ENCODE measurements at regions not wholly inside any gene's neighbourhood (a gene's known extent, or its start where the extent isn't known, plus 50 kb on each side); places are given as distances from the start of the nearest gene placed in this dataset.

- Histone ChIP-seq H3K27ac (no peak overlapping the region), H3K27me3 (no peaks in the 10 kb centered on the region), H3K4me3 (no peak overlapping the region), H3K36me3 (no peaks in the 10 kb centered on the region), H3K9me3 (no peaks in the 10 kb centered on the region), H3K4me1 (peaks cover 0 to 6% (median 0%) of the 10 kb centered on the region in 4 donors)
- intact Hi-C loops (cut with DNase I): no loop called here
- peak; percentile 38 to 95 (median 83) for TF ChIP-seq CTCF (IDR thresholded peaks at IDR 0.05)
- TF ChIP-seq POLR2AphosphoS5 (IDR thresholded peaks at IDR 0.05): no peak
- TF ChIP-seq EP300 (IDR thresholded peaks at IDR 0.05): no peak
- no peak for TF ChIP-seq POLR2A (IDR thresholded peaks at IDR 0.05)
- peak; percentile 77 for DNase-seq
- WGBS, 2 donors: 6 to 12% methylated on average over 6 of the region's 6 CpGs
Measured at GRCh38 chr16:66315210-66315825, 51.2 kb upstream of the CDH5 start.

GRCh38 chr16:66311306-66311705 is 55.2 kb upstream of the CDH5 start:
- no peak for TF ChIP-seq POLR2A (IDR thresholded peaks at IDR 0.05)
- TF ChIP-seq POLR2AphosphoS5 (IDR thresholded peaks at IDR 0.05): no peak
- TF ChIP-seq EP300 (IDR thresholded peaks at IDR 0.05): no peak
- TF ChIP-seq CTCF (IDR thresholded peaks at IDR 0.05): no peak
- no peak overlapping the region for H3K4me3 ChIP-seq
- H3K27ac ChIP-seq: no peak overlapping the region
- no peaks in the 10 kb centered on the region for H3K9me3 ChIP-seq
- no peaks in the 10 kb centered on the region for H3K36me3 ChIP-seq
- peaks cover 0 to 6% (median 0%) of the 10 kb centered on the region in 4 donors for H3K4me1 ChIP-seq
- no peaks in the 10 kb centered on the region for H3K27me3 ChIP-seq
- no peak for DNase-seq
- intact Hi-C loops (cut with DNase I): no loop called here

GRCh38 chr16:66309215-66309807 is 57.2 kb upstream of the CDH5 start:
- H3K4me1 ChIP-seq: no peaks in the 10 kb centered on the region
- no peaks in the 10 kb centered on the region for H3K9me3 ChIP-seq
- TF ChIP-seq CTCF (IDR thresholded peaks at IDR 0.05) (no peak), EP300 (IDR thresholded peaks at IDR 0.05) (no peak), POLR2A (IDR thresholded peaks at IDR 0.05) (no peak), POLR2AphosphoS5 (IDR thresholded peaks at IDR 0.05) (no peak)
- no peak overlapping the region for H3K27ac ChIP-seq
- WGBS, 2 donors: 81 to 89% methylated on average over 15 of the region's 15 CpGs
- H3K36me3 ChIP-seq: no peaks in the 10 kb centered on the region
- H3K4me3 ChIP-seq: no peak overlapping the region
- no peaks in the 10 kb centered on the region for H3K27me3 ChIP-seq
- DNase-seq: no peak
- intact Hi-C loops (cut with DNase I): no loop called here

GRCh38 chr16:66308096-66308495 is 58.4 kb upstream of the CDH5 start:
- no peaks in the 10 kb centered on the region for H3K9me3 ChIP-seq
- intact Hi-C loops (cut with DNase I): no loop called here
- 94 to 95% methylated on average over 5 of the region's 5 CpGs for WGBS, 2 donors
- no peaks in the 10 kb centered on the region for H3K27me3 ChIP-seq
- no peak overlapping the region for H3K27ac ChIP-seq
- TF ChIP-seq CTCF (IDR thresholded peaks at IDR 0.05) (no peak), POLR2AphosphoS5 (IDR thresholded peaks at IDR 0.05) (no peak), POLR2A (IDR thresholded peaks at IDR 0.05) (no peak), EP300 (IDR thresholded peaks at IDR 0.05) (no peak)
- H3K4me3 ChIP-seq: no peak overlapping the region
- no peaks in the 10 kb centered on the region for H3K4me1 ChIP-seq
- DNase-seq: no peak
- H3K36me3 ChIP-seq: no peaks in the 10 kb centered on the region
